HUES6 (cell line): ENCODE measurements at regions not wholly inside any gene's neighbourhood (a gene's known extent, or its start where the extent isn't known, plus 50 kb on each side); places are given as distances from the start of the nearest gene placed in this dataset.
"Not testable (repeated sequence)": the region's sequence is repeated elsewhere in the genome, so short reads cannot be mapped to it uniquely, and the experiment has no call there.

Source experiments
- H3K27ac ChIP-seq: 2 replicates; pipeline ENCODE4 v1.7.0; 2013; ENCODE audit warnings: low read depth, mild to moderate bottlenecking, low read length, inconsistent platforms
- H3K27me3 ChIP-seq: 2 replicates; pipeline ENCODE4 v1.6.1; 2013; ENCODE audit warnings: low read length; ENCODE audit not compliant: control insufficient read depth, insufficient read depth
- H3K36me3 ChIP-seq: 2 replicates; pipeline ENCODE4 v1.6.1; 2013; ENCODE audit warnings: low read length; ENCODE audit not compliant: control insufficient read depth, insufficient read depth
- H3K4me1 ChIP-seq: 2 replicates; pipeline ENCODE4 v1.6.1; 2013; ENCODE audit warnings: low read length; ENCODE audit not compliant: control insufficient read depth, insufficient read depth
- H3K4me3 ChIP-seq: 2 replicates; pipeline ENCODE4 v1.5.1; 2013; ENCODE audit warnings: low read depth, low read length
- H3K9ac ChIP-seq: one replicate; pipeline ENCODE4 v1.6.1; 2013; ENCODE audit warnings: mild to moderate bottlenecking, low read length
- H3K9me3 ChIP-seq: 2 replicates; pipeline ENCODE4 v1.6.1; 2013; ENCODE audit warnings: low read depth, low read length; ENCODE audit not compliant: control insufficient read depth, insufficient read depth

- H3K27me3 ChIP-seq = no peaks in the 10 kb centered on the region
- H3K27ac ChIP-seq = no peak overlapping the region
- no peaks in the 10 kb centered on the region for H3K4me1 ChIP-seq
- H3K9me3 ChIP-seq = peaks cover 9% of the 10 kb centered on the region
- H3K9ac ChIP-seq = no peak overlapping the region
- H3K36me3 ChIP-seq = no peaks in the 10 kb centered on the region
- H3K4me3 ChIP-seq = no peak overlapping the region
These were observed 78.9 kb upstream of the PPP2R3B start for GRCh38 chrX:465418-466215.

GRCh38 chrX:466836-467235, 80.1 kb upstream of the PPP2R3B start:
- not testable (repeated sequence) for H3K9me3 ChIP-seq, H3K4me1 ChIP-seq, H3K27me3 ChIP-seq, H3K36me3 ChIP-seq, H3K27ac ChIP-seq, H3K9ac ChIP-seq, H3K4me3 ChIP-seq

GRCh38 chrX:467686-468085, 81.0 kb upstream of the PPP2R3B start:
- H3K36me3 ChIP-seq, H3K9ac ChIP-seq, H3K4me3 ChIP-seq, H3K4me1 ChIP-seq, H3K27me3 ChIP-seq, H3K27ac ChIP-seq, H3K9me3 ChIP-seq: not testable (repeated sequence)

- Histone ChIP-seq H3K27ac (no peak overlapping the region), H3K4me3 (no peak overlapping the region), H3K9me3 (peaks cover 8% of the 10 kb centered on the region), H3K9ac (no peak overlapping the region), H3K27me3 (no peaks in the 10 kb centered on the region), H3K36me3 (no peaks in the 10 kb centered on the region), H3K4me1 (no peaks in the 10 kb centered on the region)
These were observed 82.3 kb upstream of the PPP2R3B start for GRCh38 chrX:468979-469378.

- H3K36me3 ChIP-seq = no peaks in the 10 kb centered on the region
- no peak overlapping the region for H3K27ac ChIP-seq
- no peaks in the 10 kb centered on the region for H3K27me3 ChIP-seq
- H3K9ac ChIP-seq = no peak overlapping the region
- no peak overlapping the region for H3K4me3 ChIP-seq
- H3K4me1 ChIP-seq = peaks cover under 1% of the 10 kb centered on the region; the same call in 1 of the 2 replicates
- peaks cover 10% of the 10 kb centered on the region for H3K9me3 ChIP-seq
These were observed 84.0 kb upstream of the PPP2R3B start for GRCh38 chrX:470686-471085.

GRCh38 chrX:471281-471680, 84.6 kb upstream of the PPP2R3B start:
- Histone ChIP-seq H3K27me3 (no peaks in the 10 kb centered on the region), H3K27ac (no peak overlapping the region), H3K4me3 (no peak overlapping the region), H3K36me3 (no peaks in the 10 kb centered on the region), H3K9me3 (peaks cover 10% of the 10 kb centered on the region), H3K4me1 (peaks cover 5% of the 10 kb centered on the region; the same call in 1 of the 2 replicates), H3K9ac (no peak overlapping the region)

- not testable (repeated sequence) for H3K36me3 ChIP-seq, H3K9ac ChIP-seq, H3K27ac ChIP-seq, H3K27me3 ChIP-seq, H3K4me3 ChIP-seq, H3K4me1 ChIP-seq
- peaks cover 10% of the 10 kb centered on the region for H3K9me3 ChIP-seq
These were observed 85.6 kb upstream of the PPP2R3B start for GRCh38 chrX:472275-472674.

GRCh38 chrX:475926-476723, 89.4 kb upstream of the PPP2R3B start:
- Histone ChIP-seq H3K4me3 (peak overlapping the region; percentile 7; the same call in 1 of the 2 replicates), H3K9ac (no peak overlapping the region), H3K9me3 (peaks cover 6% of the 10 kb centered on the region), H3K4me1 (peaks cover 9% of the 10 kb centered on the region), H3K27me3 (no peaks in the 10 kb centered on the region), H3K36me3 (no peaks in the 10 kb centered on the region), H3K27ac (no peak overlapping the region)

- Histone ChIP-seq H3K9me3 (peaks cover 6% of the 10 kb centered on the region), H3K36me3 (no peaks in the 10 kb centered on the region), H3K4me3 (peak overlapping the region; percentile 7; the same call in 1 of the 2 replicates), H3K9ac (no peak overlapping the region), H3K27me3 (peaks cover 2% of the 10 kb centered on the region; the same call in 1 of the 2 replicates), H3K4me1 (peaks cover 9% of the 10 kb centered on the region), H3K27ac (no peak overlapping the region)
These were observed 90.0 kb upstream of the PPP2R3B start for GRCh38 chrX:476724-477075.

GRCh38 chrX:477441-478012, 90.8 kb upstream of the PPP2R3B start:
- no peaks in the 10 kb centered on the region for H3K36me3 ChIP-seq
- H3K4me3 ChIP-seq = no peak overlapping the region
- H3K9me3 ChIP-seq = peaks cover 2% of the 10 kb centered on the region
- H3K9ac ChIP-seq = no peak overlapping the region
- H3K27ac ChIP-seq = no peak overlapping the region
- peaks cover 4% of the 10 kb centered on the region; the same call in 1 of the 2 replicates for H3K27me3 ChIP-seq
- peaks cover 9% of the 10 kb centered on the region for H3K4me1 ChIP-seq
